GM19438 (cell line): ENCODE measurements at regions not wholly inside any gene's neighbourhood (a gene's known extent, or its start where the extent isn't known, plus 50 kb on each side); places are given as distances from the start of the nearest gene placed in this dataset.
"Not testable (repeated sequence)": the region's sequence is repeated elsewhere in the genome, so short reads cannot be mapped to it uniquely, and the experiment has no call there.

ENCODE experiments used
- ATAC-seq: cut with Tn5 transposase; IDR thresholded peaks from one replicate; pipeline ENCODE4 v1.9.1; 2021; ENCODE audit warnings: low read depth; ENCODE audit not compliant: unreplicated experiment

DNA sequence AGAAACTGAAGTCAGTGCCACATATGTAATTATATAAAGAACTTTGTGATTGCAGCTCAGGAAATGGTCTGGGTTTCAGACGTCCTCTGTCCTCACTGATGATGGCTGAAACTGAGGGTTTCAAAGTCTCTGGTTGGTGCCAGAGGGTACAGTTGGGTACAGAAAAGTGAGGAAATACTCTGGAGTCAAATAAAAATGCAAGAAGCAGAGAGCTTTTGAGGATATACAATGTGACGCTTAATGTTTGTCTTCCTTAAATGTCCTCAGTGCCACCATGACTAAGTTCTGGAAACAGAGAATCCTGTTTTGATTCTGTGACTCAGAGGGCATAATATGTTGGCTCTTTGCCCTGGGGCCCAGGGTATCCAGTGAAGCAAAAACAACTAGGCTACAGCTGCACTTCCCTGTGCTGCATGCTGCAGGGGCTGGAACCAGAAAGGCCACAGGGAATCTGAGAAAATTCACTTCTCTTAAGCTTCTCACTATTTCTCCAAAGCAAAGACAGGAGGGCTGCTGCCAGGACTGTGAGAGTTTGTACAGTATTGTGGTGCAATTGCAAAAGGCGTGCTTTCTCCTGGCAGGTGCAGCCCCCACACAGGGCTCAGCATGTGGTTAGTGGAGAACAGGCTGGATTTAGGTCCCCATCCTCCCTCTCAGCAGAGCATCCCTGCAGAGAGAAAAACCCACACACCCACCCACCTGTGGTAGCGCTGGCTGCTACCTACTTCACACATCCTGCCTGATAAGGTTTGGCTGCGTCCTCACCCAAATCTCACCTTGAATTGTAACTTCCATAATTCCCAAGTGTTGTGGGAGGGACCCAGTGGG, 169.5 kb upstream of the SVIL start:
- no peak for ATAC-seq

DNA sequence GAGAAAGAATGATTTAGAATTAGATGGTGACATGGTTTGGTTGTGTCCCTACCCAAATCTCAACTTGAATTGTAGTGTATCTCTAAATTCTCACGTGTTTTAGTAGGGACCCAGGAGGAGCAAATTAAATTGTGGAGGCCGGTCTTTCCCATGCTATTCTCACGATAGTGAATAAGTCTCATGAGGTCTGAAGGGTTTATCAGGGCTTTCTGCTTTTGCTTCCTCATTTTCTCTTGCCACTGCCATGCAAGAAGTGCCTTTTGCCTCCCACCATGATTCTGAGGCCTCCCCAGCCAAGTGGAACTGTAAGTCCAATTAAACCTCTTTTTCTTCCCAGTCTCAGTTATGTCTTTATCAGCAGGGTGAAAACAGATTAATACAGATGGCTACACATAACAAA, 167.4 kb upstream of the SVIL start:
- ATAC-seq: no peak

DNA sequence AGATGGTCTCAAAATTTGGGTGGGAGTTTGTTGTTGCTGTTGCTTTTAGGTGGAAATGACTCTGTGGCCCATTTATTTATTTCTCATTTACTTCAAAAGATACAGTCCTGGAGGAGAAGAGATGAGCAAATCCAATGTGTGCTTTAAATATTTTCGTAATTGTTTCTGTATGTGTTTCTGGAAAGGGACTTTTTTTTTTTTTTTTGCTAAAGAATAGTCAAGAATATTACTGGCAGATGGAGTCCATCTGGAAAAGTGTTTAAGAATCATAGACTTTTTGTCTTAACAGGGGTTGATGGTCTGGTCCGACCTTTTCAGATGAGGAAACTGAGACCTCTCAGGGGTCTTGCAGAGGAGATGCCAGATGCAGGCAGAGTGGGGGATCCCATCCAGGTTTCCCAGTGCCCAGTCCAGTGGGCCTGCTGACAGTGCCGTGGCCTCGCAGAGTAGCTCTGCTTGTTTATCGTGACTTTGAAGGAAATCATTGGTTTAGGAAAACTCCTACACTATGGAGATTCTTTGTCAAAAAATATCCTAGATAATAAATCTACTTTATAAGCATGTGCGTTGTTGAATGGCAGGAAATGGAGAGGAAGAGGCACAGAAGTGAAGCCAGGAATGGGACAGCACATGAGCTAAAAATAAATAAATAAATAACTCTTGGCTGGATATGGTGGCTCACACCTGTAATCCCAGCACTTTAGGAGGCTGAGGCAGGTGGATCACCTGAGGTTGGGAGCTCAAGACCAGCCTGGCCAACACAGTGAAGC, 164.3 kb upstream of the SVIL start:
- ATAC-seq: no peak

DNA sequence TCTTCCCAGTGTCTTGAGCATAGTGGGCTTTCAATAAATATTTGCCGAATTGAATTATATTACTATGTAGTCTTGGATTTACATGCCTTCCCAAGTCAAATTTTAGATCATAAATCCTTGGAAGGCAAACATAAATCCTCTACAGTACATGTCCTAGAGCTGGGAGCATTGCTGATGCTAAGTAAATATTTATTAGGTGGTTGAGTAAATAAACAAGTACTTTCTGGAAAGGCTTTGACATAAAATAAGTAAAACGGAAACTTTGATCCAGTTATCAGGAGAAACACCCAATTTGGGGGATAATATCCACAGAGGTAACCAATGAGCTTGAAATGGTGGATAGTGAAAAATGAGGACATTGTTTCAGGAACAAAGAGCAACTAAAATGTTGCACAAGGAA, 162.8 kb upstream of the SVIL start:
- ATAC-seq: no peak

DNA sequence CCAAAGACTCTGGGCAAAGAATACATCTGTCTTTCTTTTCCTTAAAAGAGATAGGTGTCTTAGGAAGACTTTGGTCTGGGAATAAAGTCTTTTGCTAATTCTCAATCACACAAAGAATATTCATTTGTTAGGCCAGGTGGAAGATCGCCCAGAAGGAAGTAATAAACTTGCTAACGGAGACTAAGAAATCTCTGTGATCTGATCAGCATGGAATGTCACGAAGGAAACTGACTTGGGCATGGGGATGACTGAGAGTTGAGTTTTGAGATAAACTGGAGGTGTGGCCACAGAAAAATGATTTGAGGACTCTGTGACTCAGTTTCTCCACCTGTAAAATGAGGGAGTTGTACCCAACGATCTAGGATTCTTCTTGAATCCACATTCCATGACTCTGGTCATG, 161.1 kb upstream of the SVIL start:
- ATAC-seq: no peak

DNA sequence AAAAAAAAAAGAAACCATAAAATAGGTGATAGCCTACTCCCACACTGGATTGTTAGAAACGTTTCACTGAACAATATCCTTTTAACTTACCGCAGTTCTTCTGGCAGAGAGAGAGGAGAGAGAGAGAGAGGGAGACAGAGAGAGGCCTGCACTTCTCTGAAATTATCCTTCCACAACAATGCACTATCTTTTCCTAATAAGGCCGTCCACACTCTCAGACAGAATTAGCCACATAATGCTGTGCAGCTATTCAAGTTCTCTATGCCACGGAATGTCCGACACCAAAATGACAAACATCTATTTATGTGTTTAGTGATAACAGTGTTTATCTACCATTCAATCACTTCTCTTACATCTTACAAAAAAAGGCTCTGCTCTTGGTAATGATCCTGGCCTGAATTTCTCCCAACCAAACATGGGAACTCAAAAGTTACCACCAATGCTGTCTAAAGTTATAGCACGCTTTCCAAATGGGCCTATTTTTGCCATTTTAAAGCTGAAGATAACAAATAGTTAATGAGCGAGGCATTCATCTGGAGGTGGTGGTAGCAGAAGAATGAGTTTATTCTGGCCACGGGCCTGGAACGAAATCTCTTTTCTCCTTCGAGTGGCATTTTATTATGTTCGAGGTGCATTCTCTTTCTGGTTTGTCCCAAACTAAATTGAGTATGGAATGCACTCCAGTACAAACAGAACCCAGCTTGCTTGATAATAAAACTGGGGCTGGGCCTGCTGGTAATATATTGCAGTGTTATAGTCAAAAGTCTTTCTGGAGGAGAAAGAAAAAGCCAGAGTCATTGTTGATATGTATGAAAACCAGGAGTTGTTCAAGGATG, 160.2 kb upstream of the SVIL start:
- no peak for ATAC-seq

DNA sequence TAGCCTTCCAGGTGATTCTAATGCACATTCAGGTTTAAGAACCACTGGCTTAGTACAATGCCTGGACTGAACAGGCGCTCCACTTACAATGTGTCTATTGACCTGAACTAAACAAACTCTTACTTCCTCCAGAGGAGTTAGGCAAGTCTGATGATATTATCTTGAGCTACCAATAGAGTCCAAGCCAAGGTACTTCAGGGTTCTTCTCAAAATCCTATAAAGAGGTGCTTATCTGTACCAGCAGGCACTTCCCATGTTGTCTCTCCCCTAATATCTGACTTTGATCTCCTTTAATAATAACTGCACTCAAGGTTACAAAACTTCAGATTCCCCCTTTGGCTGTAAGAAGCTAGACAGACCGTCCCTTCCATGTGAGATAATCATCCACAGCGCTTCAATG, 157.0 kb upstream of the SVIL start:
- no peak for ATAC-seq

DNA sequence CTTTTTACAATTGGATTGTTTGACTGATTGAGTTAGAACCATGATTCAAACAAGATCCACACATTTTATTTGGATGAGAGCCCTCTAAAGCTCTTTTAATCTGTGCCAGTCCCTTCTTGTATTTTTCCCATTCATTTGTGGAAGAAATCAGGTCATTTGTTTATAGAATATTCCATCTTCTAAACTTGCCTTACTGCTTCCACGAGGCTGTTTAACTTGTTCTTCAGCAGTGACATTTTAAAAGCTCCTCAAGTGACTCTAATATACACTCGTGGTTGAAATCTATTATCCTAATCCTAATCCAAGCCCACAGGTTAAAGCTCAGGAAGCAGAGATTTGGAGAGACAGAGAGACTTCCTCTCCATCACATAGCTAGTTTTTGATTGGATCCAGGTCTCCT, 155.4 kb upstream of the SVIL start:
- ATAC-seq: no peak

DNA sequence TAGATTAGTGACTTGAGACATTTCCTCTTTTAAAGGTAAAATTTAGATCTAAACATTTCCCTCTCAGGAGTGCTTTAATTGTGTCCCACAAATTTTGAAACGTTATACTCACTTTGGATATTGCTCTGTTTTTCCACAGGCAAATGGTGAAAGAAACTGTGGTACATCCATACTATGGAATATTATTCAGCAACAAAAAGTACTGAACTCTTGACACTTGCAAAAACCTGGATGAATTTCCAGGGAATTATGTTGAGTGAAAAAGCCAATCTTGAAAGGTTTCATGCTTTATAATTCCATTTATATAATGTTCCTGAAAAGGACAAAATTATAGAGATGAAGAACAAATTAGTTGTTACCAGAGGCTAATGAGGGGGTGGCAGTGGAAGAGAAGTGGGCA, 153.3 kb upstream of the SVIL start:
- no peak for ATAC-seq

DNA sequence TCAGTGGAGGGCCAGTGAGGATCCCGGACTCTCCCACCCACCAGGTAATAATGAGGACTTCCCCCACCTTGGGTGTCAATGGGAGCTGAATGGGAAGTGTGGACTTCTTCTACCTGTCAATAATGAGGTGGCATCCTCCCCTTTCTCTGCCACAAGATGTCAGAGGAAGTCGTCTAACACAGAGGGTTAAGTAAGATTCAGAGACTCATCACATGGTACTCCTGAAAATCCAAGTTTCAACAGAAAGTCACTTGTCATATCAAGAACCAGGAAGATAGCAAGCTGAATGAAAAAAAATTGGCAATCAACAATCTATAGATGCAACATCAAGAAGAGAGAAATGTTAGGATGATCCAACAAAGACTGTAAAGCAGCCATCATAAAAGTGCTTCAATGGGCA, 150.9 kb upstream of the SVIL start:
- no peak for ATAC-seq

DNA sequence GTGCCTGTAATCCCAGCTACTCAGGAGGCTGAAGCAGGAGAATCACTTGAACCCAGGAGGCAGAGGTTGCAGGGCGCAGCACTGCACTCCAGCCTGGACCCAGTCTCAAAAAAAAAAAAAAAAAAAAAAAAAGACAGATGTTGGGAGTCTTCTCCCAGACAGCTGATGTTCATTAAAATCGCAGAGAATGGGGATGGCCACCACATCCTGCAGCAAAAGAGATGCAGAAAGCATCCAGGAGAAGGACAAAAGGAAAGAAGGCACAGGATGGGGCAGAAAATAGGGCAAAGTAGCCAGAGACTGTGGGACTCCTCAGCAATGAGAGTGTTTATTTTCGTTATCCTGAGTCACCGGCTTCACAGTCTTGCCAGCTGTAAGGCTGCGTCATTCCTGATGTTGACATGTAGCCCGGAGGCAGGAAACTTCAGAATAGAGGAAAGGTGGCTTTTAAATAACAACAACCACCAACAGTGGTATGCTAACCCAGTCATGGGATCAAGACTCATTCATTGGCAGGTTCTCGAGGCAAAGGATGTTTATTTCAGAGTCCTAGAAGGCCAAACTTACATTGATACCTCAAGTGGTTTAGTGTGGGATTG, 149.5 kb upstream of the SVIL start:
- ATAC-seq: no peak

DNA sequence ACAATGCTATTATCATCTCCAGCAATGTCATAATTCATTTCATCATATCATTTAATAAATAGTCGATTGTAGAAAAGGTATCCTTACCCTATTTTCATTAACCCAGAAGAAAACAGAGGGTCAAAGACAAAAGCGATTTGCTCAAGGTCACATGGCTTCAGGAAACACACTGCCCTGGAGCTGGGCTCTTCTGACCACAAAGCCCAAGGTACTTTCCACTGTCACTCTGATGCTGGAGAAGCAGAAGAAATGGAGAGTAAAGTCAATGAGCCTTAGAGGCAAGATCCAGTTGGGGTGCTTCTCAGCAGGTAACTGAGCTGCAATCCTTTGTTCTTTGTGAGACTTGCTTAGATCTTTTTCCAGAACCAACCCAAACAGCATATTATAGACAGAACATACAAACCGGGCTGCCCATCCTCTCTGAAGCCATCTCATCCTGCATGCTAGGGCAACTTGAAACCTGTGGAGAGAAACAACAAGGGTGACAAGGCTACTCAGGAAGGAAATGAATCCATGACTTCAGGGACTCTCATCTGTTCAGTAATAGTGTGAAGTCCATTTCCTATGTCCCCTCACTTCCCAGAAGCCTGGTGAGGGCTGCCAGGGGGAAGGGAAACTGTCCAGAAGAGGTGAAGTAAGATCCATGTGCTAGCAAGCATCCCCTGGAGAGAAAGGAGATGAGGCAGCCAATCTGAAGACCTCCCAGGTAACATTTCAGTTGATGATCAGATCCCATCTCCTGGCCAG, 148.6 kb upstream of the SVIL start:
- ATAC-seq: no peak

DNA sequence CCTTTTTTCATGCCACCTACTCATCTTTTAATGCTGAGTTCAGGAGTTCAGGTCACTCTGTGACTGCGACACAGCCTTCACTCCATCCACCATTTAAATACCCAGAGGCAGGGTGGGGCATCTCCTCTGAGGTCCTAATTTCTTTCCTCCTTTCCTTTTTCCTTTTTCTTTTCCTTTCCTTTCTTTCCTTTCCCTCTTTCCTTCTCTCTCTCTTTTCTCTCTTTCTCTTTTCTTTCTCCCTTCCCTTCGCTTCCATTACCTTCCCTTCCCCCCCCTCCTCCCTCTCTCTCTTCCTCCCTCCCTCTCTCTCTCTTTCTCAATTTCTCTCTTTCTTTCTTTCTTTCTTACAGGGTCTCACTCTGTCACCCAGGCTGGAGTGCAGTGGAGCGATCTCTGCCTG, 145.9 kb upstream of the SVIL start:
- no peak for ATAC-seq

DNA sequence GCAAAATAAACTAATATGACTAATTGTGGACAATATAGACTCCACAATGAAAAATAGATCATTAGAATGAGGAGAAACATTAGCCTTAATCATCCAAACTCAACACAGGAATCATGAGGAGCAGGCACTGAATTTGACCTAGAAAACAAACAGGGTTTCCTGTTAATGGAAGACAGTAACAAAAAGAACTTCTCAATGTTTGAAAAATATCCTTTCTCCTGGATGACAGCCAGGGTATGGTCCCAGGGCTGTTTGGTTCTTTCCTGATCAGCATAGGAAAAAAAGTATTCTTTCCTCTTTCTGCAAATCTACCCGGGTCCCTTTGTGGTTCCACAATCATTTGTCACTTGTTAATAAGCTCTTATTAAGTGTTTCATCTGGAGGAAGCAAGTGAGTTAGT, 145.3 kb upstream of the SVIL start:
- ATAC-seq: no peak

DNA sequence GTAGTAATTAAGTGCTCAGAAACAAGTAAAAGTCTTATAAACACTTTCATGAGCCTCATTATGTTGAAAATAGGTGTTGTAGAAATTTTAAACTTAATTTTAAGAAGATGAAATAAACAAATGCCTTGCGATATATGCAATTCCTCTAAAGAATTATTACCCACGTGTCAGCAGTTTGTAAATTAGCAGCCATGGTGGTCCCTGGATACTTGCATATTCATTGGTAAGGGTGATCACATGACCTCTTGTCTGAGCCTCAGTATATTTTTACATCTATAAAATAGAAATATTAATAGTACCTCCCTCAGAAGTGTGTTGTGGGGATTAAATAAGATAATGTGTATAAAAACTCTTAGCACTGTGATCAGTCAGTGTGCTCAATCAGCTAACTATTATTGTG, 141.5 kb upstream of the SVIL start:
- no peak for ATAC-seq

DNA sequence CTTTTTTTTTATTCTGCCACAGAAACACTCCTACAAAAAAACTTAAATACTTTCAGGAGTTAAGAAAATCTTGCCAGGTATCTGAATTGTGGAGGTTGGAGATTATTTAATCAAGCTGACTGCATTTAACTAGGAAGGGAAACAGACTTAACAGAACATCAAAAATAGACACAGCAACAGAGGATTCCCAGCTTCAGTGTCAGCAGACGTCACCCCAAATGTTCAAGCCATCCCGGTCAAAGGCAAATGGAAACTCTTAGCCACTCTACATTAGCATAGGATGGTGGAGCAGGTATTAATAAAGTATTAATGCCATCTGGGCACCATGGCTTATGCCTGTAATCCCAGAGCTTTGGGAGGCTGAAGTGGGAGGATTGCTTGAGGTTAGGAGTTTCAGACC, 139.7 kb upstream of the SVIL start:
- no peak for ATAC-seq

DNA sequence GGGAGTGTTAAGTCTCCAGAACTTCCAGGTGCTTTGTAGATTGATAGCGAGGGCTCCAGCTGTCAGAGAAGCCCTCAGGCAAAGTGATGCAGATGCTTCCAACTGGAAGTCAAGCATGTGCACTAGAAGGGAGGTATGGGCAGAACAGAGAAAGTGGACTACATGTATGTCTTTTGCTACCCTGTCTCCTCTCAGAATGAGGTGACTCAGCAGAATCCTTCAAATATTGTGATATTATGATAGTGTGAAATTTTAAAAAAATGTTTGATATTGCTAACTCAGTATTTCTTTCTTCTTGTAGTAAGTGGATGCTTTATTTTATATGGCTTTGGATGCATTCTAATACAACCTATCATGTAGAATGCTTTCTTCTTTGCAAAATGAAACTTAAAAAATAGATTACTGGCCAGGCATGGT, 138.9 kb upstream of the SVIL start:
- no peak for ATAC-seq

DNA sequence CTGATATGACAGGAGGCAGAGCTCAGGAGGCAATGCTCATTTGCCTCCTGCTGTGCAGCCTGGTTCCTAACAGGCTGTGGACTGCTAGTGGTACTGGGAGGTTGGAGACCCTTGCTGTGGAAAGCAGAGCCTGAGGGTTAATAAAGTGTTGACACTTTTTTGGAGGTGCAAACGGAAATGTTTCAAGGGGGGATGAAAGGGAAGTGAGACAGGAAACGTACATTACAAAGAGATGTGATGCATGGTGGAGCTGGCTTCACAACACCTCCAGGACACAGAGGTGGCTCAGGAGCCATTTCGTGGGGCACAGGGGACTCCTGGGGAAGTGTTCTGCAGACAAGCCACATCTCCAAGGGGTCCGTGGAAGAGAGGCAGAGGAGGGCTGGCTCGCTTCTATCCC, 137.6 kb upstream of the SVIL start:
- peak; percentile 63 for ATAC-seq

DNA sequence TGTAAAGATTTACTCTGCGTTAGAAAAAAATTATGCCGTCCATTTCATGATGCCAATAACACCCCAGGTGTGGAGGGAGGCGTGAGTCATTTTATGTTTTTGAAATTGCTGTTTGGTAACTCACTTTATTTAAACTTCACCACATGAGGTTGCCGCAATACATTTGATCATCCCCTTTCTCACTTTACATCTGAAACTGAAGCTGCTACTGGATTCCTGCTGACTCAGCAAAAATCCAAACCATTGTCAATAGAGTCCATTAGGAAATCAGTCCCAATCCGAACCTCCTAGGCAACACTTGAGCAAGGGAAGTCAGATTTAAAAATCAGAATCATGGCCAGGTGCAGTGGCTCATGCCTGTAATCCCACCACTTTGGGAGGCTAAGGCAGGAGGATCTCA, 136.6 kb upstream of the SVIL start:
- ATAC-seq: no peak

DNA sequence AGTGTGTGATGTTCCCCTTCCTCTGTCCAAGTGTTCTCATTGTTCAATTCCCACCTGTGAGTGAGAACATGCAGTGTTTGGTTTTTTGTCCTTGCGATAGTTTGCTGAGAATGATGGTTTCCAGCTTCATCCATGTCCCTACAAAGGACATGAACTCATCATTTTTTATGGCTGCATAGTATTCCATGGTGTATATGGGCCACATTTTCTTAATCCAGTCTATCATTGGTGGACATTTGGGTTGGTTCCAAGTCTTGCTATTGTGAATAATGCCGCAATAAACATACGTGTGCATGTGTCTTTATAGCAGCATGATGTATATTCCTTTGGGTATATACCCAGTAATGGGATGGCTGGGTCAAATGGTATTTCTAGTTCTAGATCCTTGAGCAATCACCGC, 134.5 kb upstream of the SVIL start:
- ATAC-seq: not testable (repeated sequence)
